ENCODE measurements at regions not wholly inside any gene's neighbourhood (a gene's known extent, or its start where the extent isn't known, plus 50 kb on each side); places are given as distances from the start of the nearest gene placed in this dataset.

DNA sequence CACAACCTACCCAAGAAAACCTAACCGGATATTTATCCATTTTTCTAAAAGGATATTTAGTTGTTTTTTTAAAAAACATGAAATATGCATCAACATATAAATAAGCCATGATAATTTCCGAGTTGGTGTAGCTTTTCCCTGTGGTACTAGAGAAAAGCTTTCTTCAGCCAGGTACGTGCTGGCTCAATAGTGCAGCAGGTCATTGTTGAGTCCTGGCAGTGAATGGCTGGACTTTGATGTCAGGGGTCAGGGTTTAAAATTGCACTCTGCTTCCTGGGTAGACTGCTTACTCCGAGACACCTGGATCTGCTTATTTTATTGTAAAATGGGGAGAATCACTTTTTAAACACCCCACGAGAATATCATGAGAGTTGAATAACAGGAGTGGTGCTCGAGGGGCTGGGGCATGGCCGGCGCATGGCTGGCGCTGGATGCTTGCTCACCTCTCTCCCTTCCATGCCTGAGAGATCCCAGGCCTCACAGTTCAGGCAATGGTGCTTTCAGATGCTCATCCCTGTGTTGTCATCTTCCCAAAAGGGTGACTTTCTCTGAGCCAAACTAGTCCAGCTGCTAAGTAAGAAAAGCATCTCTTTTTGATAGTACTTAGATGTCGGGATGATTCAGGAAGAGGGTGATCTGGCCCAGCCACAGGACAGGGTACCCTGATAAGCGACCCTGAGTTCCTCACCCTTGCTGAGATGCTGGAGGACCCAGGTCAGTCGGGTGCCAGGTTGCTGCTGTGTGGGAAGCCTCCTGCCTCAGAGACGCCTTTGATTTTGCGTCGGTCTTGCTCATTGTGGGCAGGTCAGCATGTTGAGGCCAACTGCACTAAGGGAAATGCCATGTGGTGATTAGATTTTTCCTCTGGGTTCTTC, 269.1 kb upstream of the FOXQ1 start:
- TF ChIP-seq, protein P1, sequence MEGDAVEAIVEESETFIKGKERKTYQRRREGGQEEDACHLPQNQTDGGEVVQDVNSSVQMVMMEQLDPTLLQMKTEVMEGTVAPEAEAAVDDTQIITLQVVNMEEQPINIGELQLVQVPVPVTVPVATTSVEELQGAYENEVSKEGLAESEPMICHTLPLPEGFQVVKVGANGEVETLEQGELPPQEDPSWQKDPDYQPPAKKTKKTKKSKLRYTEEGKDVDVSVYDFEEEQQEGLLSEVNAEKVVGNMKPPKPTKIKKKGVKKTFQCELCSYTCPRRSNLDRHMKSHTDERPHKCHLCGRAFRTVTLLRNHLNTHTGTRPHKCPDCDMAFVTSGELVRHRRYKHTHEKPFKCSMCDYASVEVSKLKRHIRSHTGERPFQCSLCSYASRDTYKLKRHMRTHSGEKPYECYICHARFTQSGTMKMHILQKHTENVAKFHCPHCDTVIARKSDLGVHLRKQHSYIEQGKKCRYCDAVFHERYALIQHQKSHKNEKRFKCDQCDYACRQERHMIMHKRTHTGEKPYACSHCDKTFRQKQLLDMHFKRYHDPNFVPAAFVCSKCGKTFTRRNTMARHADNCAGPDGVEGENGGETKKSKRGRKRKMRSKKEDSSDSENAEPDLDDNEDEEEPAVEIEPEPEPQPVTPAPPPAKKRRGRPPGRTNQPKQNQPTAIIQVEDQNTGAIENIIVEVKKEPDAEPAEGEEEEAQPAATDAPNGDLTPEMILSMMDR (IDR thresholded peaks at IDR 0.05; ENCODE audit: low read length) = no peak
- TF ChIP-seq EZH2 (optimal IDR thresholded peaks at IDR 0.05; ENCODE audit: low read depth, low read length) (no peak), EZH2phosphoT487 (IDR thresholded peaks at IDR 0.05; ENCODE audit: low read length) (no peak)

Measured in MM.1S (cell line).